ENCODE measurements at regions not wholly inside any gene's neighbourhood (a gene's known extent, or its start where the extent isn't known, plus 50 kb on each side); places are given as distances from the start of the nearest gene placed in this dataset.
A peak's percentile ranks its signal among the peaks of the same experiment; 100 is the strongest.

GRCh38 chr7:88700725-88701124 lies 58.8 kb upstream of the ZNF804B start:
- no peak for DNase-seq (ENCODE audit: low read depth)

- DNase-seq (ENCODE audit: low read depth), result no peak
Measured at GRCh38 chr7:88694207-88694606, 65.3 kb upstream of the ZNF804B start.

- DNase-seq (ENCODE audit: low read depth), result no peak
Measured at GRCh38 chr7:88693131-88693530, 66.4 kb upstream of the ZNF804B start.

GRCh38 chr7:88692493-88692892 lies 67.0 kb upstream of the ZNF804B start:
- no peak for DNase-seq (ENCODE audit: low read depth)

- no peak for DNase-seq (ENCODE audit: low read depth)
Measured at GRCh38 chr7:88689821-88690220, 69.7 kb upstream of the ZNF804B start.

- DNase-seq (ENCODE audit: low read depth), result no peak
Measured at GRCh38 chr7:88688222-88688621, 71.3 kb upstream of the ZNF804B start.

GRCh38 chr7:88686468-88687229 lies 72.9 kb upstream of the ZNF804B start:
- DNase-seq (ENCODE audit: low read depth), result no peak

GRCh38 chr7:88681682-88682081 lies 77.8 kb upstream of the ZNF804B start:
- no peak for DNase-seq (ENCODE audit: low read depth)

GRCh38 chr7:88670536-88670935 lies 89.0 kb upstream of the ZNF804B start:
- DNase-seq (ENCODE audit: low read depth), result no peak

GRCh38 chr7:88669913-88670312 lies 89.6 kb upstream of the ZNF804B start:
- DNase-seq (ENCODE audit: low read depth), result no peak

- DNase-seq (ENCODE audit: low read depth), result no peak
Measured at GRCh38 chr7:88668591-88668990, 90.9 kb upstream of the ZNF804B start.

GRCh38 chr7:88666626-88667025 lies 92.9 kb upstream of the ZNF804B start:
- DNase-seq (ENCODE audit: low read depth), result no peak

- DNase-seq (ENCODE audit: low read depth), result no peak
Measured at GRCh38 chr7:88665892-88666514, 93.5 kb upstream of the ZNF804B start.

GRCh38 chr7:88664630-88665233 lies 94.8 kb upstream of the ZNF804B start:
- peak; percentile 30 for DNase-seq (ENCODE audit: low read depth)

GRCh38 chr7:88661921-88662320 lies 97.6 kb upstream of the ZNF804B start:
- no peak for DNase-seq (ENCODE audit: low read depth)

- DNase-seq (ENCODE audit: low read depth), result no peak
Measured at GRCh38 chr7:88647825-88648224, 111.7 kb upstream of the ZNF804B start.

GRCh38 chr7:88638583-88638982 lies 120.9 kb upstream of the ZNF804B start:
- DNase-seq (ENCODE audit: low read depth), result no peak

GRCh38 chr7:88637795-88638194 lies 121.7 kb upstream of the ZNF804B start:
- no peak for DNase-seq (ENCODE audit: low read depth)

- no peak for DNase-seq (ENCODE audit: low read depth)
Measured at GRCh38 chr7:88635149-88635548, 124.4 kb upstream of the ZNF804B start.

- DNase-seq (ENCODE audit: low read depth), result no peak
Measured at GRCh38 chr7:88629559-88629958, 129.9 kb upstream of the ZNF804B start.

GRCh38 chr7:88628363-88629085 lies 131.0 kb upstream of the ZNF804B start:
- DNase-seq (ENCODE audit: low read depth), result no peak

- DNase-seq (ENCODE audit: low read depth), result no peak
Measured at GRCh38 chr7:88617185-88617584, 142.3 kb upstream of the ZNF804B start.

- DNase-seq (ENCODE audit: low read depth), result no peak
Measured at GRCh38 chr7:88615336-88615735, 144.2 kb upstream of the ZNF804B start.

Measured in stromal cell of bone marrow (primary cell).